Activated CD4-positive, alpha-beta memory T cell treated with anti-CD3 and anti-CD28 coated beads, Interleukin-2, amount 10 ng/mL, durations not matched to agents 7 days and 5 days (primary cell): ENCODE measurements at regions not wholly inside any gene's neighbourhood (a gene's known extent, or its start where the extent isn't known, plus 50 kb on each side); places are given as distances from the start of the nearest gene placed in this dataset.
"Not testable (repeated sequence)": the region's sequence is repeated elsewhere in the genome, so short reads cannot be mapped to it uniquely, and the experiment has no call there.

Experiments used
- CTCF ChIA-PET: fragments of 350-600 bp; sonication (Branson Sonifier 250); formaldehyde crosslinking; loops from one replicate; lab custom pipeline; 2021; ENCODE audit warnings: antibody characterized with exemption, inconsistent platforms; lab: Charles Lee
- POLR2A ChIA-PET: fragments of 350-600 bp; sonication (Branson Sonifier 250); formaldehyde crosslinking; loops from one replicate; lab custom pipeline; 2021; ENCODE audit warnings: antibody characterized with exemption; lab: Charles Lee
- DNase-seq: peaks from one replicate; pipeline ENCODE4 v3.0.0-alpha.2; 2020
- H3K27ac Mint-ChIP-seq: one replicate; pipeline ENCODE4 v1.8.0; 2021; ENCODE audit warnings: mild to moderate bottlenecking, mixed read lengths
- H3K27me3 Mint-ChIP-seq: one replicate; pipeline ENCODE4 v1.8.0; 2021; ENCODE audit warnings: mixed read lengths
- H3K36me3 Mint-ChIP-seq: one replicate; pipeline ENCODE4 v1.8.0; 2021; ENCODE audit warnings: low read depth, mixed read lengths
- H3K4me1 Mint-ChIP-seq: one replicate; pipeline ENCODE4 v1.8.0; 2021; ENCODE audit warnings: mixed read lengths
- H3K4me3 Mint-ChIP-seq: one replicate; pipeline ENCODE4 v1.8.0; 2021; ENCODE audit warnings: mild to moderate bottlenecking, mixed read lengths
- H3K9me3 Mint-ChIP-seq: one replicate; pipeline ENCODE4 v1.8.0; 2021; ENCODE audit warnings: mixed read lengths

- CTCF ChIA-PET, result no interaction called here
- Mint-ChIP-seq H3K36me3 (no peaks in the 10 kb centered on the region), H3K27ac (no peak overlapping the region), H3K4me3 (no peak overlapping the region), H3K9me3 (peaks cover 6% of the 10 kb centered on the region), H3K27me3 (no peaks in the 10 kb centered on the region), H3K4me1 (no peaks in the 10 kb centered on the region)
- POLR2A ChIA-PET, result no interaction called here
- DNase-seq, result no peak
These were observed 699.8 kb upstream of the NR2F2 start for GRCh38 chr15:95630683-95631082.

GRCh38 chr15:95635666-95636065 lies 694.8 kb upstream of the NR2F2 start:
- ChIA-PET CTCF (no interaction called here), POLR2A (no interaction called here)
- Mint-ChIP-seq H3K4me1 (no peaks in the 10 kb centered on the region), H3K36me3 (no peaks in the 10 kb centered on the region), H3K4me3 (no peak overlapping the region), H3K9me3 (peaks cover 10% of the 10 kb centered on the region), H3K27me3 (no peaks in the 10 kb centered on the region), H3K27ac (no peak overlapping the region)
- DNase-seq, result no peak

GRCh38 chr15:95636107-95636506 lies 694.4 kb upstream of the NR2F2 start:
- H3K4me3 Mint-ChIP-seq, result no peak overlapping the region
- ChIA-PET CTCF (no interaction called here), POLR2A (no interaction called here)
- no peaks in the 10 kb centered on the region for H3K4me1 Mint-ChIP-seq
- peaks cover 8% of the 10 kb centered on the region for H3K9me3 Mint-ChIP-seq
- no peak for DNase-seq
- H3K27me3 Mint-ChIP-seq, result no peaks in the 10 kb centered on the region
- H3K36me3 Mint-ChIP-seq, result no peaks in the 10 kb centered on the region
- no peak overlapping the region for H3K27ac Mint-ChIP-seq

GRCh38 chr15:95637234-95637633 lies 693.3 kb upstream of the NR2F2 start:
- H3K4me3 Mint-ChIP-seq, H3K27ac Mint-ChIP-seq, H3K9me3 Mint-ChIP-seq, H3K4me1 Mint-ChIP-seq, H3K27me3 Mint-ChIP-seq, CTCF ChIA-PET, POLR2A ChIA-PET, H3K36me3 Mint-ChIP-seq, DNase-seq: not testable (repeated sequence)

GRCh38 chr15:95639208-95639607 lies 691.3 kb upstream of the NR2F2 start:
- POLR2A ChIA-PET, result no interaction called here
- Mint-ChIP-seq H3K9me3 (peaks cover 5% of the 10 kb centered on the region), H3K36me3 (no peaks in the 10 kb centered on the region), H3K27me3 (no peaks in the 10 kb centered on the region), H3K27ac (no peak overlapping the region), H3K4me1 (no peaks in the 10 kb centered on the region), H3K4me3 (no peak overlapping the region)
- DNase-seq, result no peak
- CTCF ChIA-PET, result no interaction called here

- Mint-ChIP-seq H3K9me3 (peaks cover 2% of the 10 kb centered on the region), H3K27ac (no peak overlapping the region), H3K27me3 (no peaks in the 10 kb centered on the region), H3K4me3 (no peak overlapping the region), H3K4me1 (no peaks in the 10 kb centered on the region), H3K36me3 (no peaks in the 10 kb centered on the region)
- no peak for DNase-seq
- ChIA-PET CTCF (no interaction called here), POLR2A (no interaction called here)
These were observed 686.2 kb upstream of the NR2F2 start for GRCh38 chr15:95644100-95644875.

- H3K9me3 Mint-ChIP-seq, result no peaks in the 10 kb centered on the region
- no peaks in the 10 kb centered on the region for H3K36me3 Mint-ChIP-seq
- DNase-seq, result no peak
- no peak overlapping the region for H3K27ac Mint-ChIP-seq
- H3K27me3 Mint-ChIP-seq, result no peaks in the 10 kb centered on the region
- ChIA-PET POLR2A (no interaction called here), CTCF (no interaction called here)
- no peak overlapping the region for H3K4me3 Mint-ChIP-seq
- no peaks in the 10 kb centered on the region for H3K4me1 Mint-ChIP-seq
These were observed 684.6 kb upstream of the NR2F2 start for GRCh38 chr15:95645791-95646338.

GRCh38 chr15:95646484-95647273 lies 683.8 kb upstream of the NR2F2 start:
- CTCF ChIA-PET, result no interaction called here
- H3K4me3 Mint-ChIP-seq, result no peak overlapping the region
- DNase-seq, result no peak

GRCh38 chr15:95647531-95648277 lies 682.8 kb upstream of the NR2F2 start:
- Mint-ChIP-seq H3K27ac (no peak overlapping the region), H3K27me3 (no peaks in the 10 kb centered on the region), H3K36me3 (no peaks in the 10 kb centered on the region), H3K9me3 (no peaks in the 10 kb centered on the region), H3K4me3 (no peak overlapping the region), H3K4me1 (no peaks in the 10 kb centered on the region)
- no peak for DNase-seq
- ChIA-PET POLR2A (no interaction called here), CTCF (no interaction called here)

More at GRCh38 chr15:95646484-95647273, 683.8 kb upstream of the NR2F2 start:
- Mint-ChIP-seq H3K4me1 (no peaks in the 10 kb centered on the region), H3K36me3 (no peaks in the 10 kb centered on the region), H3K27me3 (no peaks in the 10 kb centered on the region), H3K9me3 (no peaks in the 10 kb centered on the region), H3K27ac (no peak overlapping the region)
- POLR2A ChIA-PET, result no interaction called here

- Mint-ChIP-seq H3K4me1 (no peaks in the 10 kb centered on the region), H3K9me3 (peaks cover 3% of the 10 kb centered on the region), H3K4me3 (no peak overlapping the region), H3K36me3 (no peaks in the 10 kb centered on the region), H3K27ac (no peak overlapping the region), H3K27me3 (no peaks in the 10 kb centered on the region)
- ChIA-PET CTCF (no interaction called here), POLR2A (no interaction called here)
- no peak for DNase-seq
These were observed 677.1 kb upstream of the NR2F2 start for GRCh38 chr15:95653361-95653805.

GRCh38 chr15:95655089-95655607 lies 675.4 kb upstream of the NR2F2 start:
- POLR2A ChIA-PET, result no interaction called here
- no peak overlapping the region for H3K27ac Mint-ChIP-seq
- H3K27me3 Mint-ChIP-seq, result no peaks in the 10 kb centered on the region
- H3K4me1 Mint-ChIP-seq, result no peaks in the 10 kb centered on the region
- no peak overlapping the region for H3K4me3 Mint-ChIP-seq
- DNase-seq, result no peak
- no peaks in the 10 kb centered on the region for H3K36me3 Mint-ChIP-seq
- peaks cover 9% of the 10 kb centered on the region for H3K9me3 Mint-ChIP-seq
- CTCF ChIA-PET, result no interaction called here

- no peak for DNase-seq
- CTCF ChIA-PET, result no interaction called here
- Mint-ChIP-seq H3K27ac (no peak overlapping the region), H3K4me3 (no peak overlapping the region), H3K4me1 (no peaks in the 10 kb centered on the region), H3K36me3 (no peaks in the 10 kb centered on the region), H3K27me3 (no peaks in the 10 kb centered on the region), H3K9me3 (peaks cover 14% of the 10 kb centered on the region)
- POLR2A ChIA-PET, result no interaction called here
These were observed 673.9 kb upstream of the NR2F2 start for GRCh38 chr15:95656595-95656994.

GRCh38 chr15:95658799-95659198 lies 671.7 kb upstream of the NR2F2 start:
- DNase-seq, result no peak
- POLR2A ChIA-PET, result no interaction called here
- Mint-ChIP-seq H3K27ac (no peak overlapping the region), H3K9me3 (peaks cover 13% of the 10 kb centered on the region), H3K27me3 (no peaks in the 10 kb centered on the region), H3K4me3 (no peak overlapping the region), H3K4me1 (no peaks in the 10 kb centered on the region), H3K36me3 (no peaks in the 10 kb centered on the region)
- CTCF ChIA-PET, result no interaction called here
